Uterus (tissue), 2 donors: ENCODE measurements at regions not wholly inside any gene's neighbourhood (a gene's known extent, or its start where the extent isn't known, plus 50 kb on each side); places are given as distances from the start of the nearest gene placed in this dataset.

ENCODE experiments used
- CTCF ChIP-seq, 4 experiments: fragments of 200-600 bp in 2 of 4; fragments of 450-650 bp in 2 of 4; sonication (generic) in 2 of 4; IDR thresholded peaks; one replicate each; pipeline ENCODE4 v1.5.1; 2016 to 2019; ENCODE audit warnings: antibody characterized with exemption in 4 of 4, mild to moderate bottlenecking in 2 of 4, moderate library complexity in 1 of 4
- POLR2A ChIP-seq, 2 donors: fragments of 450-650 bp; IDR thresholded peaks; one replicate each; pipeline ENCODE4 v1.6.1; 2016; ENCODE audit warnings: antibody characterized with exemption in 2 of 2, mild to moderate bottlenecking in 1 of 2, moderate library complexity in 1 of 2

GRCh38 chr7:25813381-25813780 lies 338.6 kb upstream of the NFE2L3 start:
- no peak for TF ChIP-seq POLR2A (IDR thresholded peaks at IDR 0.05)
- TF ChIP-seq CTCF (IDR thresholded peaks at IDR 0.05): no peak
